ENCODE measurements at regions not wholly inside any gene's neighbourhood (a gene's known extent, or its start where the extent isn't known, plus 50 kb on each side); places are given as distances from the start of the nearest gene placed in this dataset.

- TF ChIP-seq RFX5 (IDR thresholded peaks at IDR 0.05) (no peak), CTCF (IDR thresholded peaks at IDR 0.05) (no peak), TFCP2L1 (CRISPR knock-in tag; IDR thresholded peaks at IDR 0.05) (no peak), CBX2 (IDR thresholded peaks at IDR 0.05; ENCODE audit: borderline replicate concordance, low read depth) (no peak), JUN (IDR thresholded peaks at IDR 0.05) (no peak), RCOR1 (IDR thresholded peaks at IDR 0.05; ENCODE audit: low read depth, low read length) (no peak), REST (IDR thresholded peaks at IDR 0.05) (no peak), CEBPB (IDR thresholded peaks at IDR 0.05) (no peak)
Observed at GRCh38 chr2:199607914-199608313, 150.2 kb upstream of the SATB2 start.

Data from A549 (cell line).